WTC11 (cell line): ENCODE measurements at regions not wholly inside any gene's neighbourhood (a gene's known extent, or its start where the extent isn't known, plus 50 kb on each side); places are given as distances from the start of the nearest gene placed in this dataset.
"Not testable (repeated sequence)": the region's sequence is repeated elsewhere in the genome, so short reads cannot be mapped to it uniquely, and the experiment has no call there.

Source experiments
- NR2C2 ChIP-seq: sonication (generic); formaldehyde crosslinking; IDR thresholded peaks from 2 replicates; pipeline ENCODE4 v1.8.0; 2022; ENCODE audit warnings: mild to moderate bottlenecking, missing genetic modification reagents
- TEAD1 ChIP-seq: sonication (generic); formaldehyde crosslinking; IDR thresholded peaks from 2 replicates; pipeline ENCODE4 v1.8.0; 2022; ENCODE audit warnings: mild to moderate bottlenecking, missing genetic modification reagents
- TF ChIP-seq, protein P1 (sequence below): fragments of 200-600 bp; IDR thresholded peaks from 2 replicates; pipeline ENCODE4 v1.8.0; 2022; ENCODE audit warnings: antibody characterized with exemption
- TF ChIP-seq, protein P2 (sequence below): sonication (generic); formaldehyde crosslinking; IDR thresholded peaks from 2 replicates; pipeline ENCODE4 v1.8.0; 2022; ENCODE audit warnings: mild to moderate bottlenecking, missing genetic modification reagents
- TF ChIP-seq, protein P3 (sequence below): sonication (generic); formaldehyde crosslinking; conservative IDR thresholded peaks from 2 replicates; pipeline ENCODE4 v1.8.1; 2022; ENCODE audit warnings: mild to moderate bottlenecking, missing genetic modification reagents
- TF ChIP-seq, protein P4 (sequence below): sonication (generic); formaldehyde crosslinking; IDR thresholded peaks from 2 replicates; pipeline ENCODE4 v1.8.1; 2023; ENCODE audit warnings: mild to moderate bottlenecking, missing genetic modification reagents, moderate library complexity
- TF ChIP-seq, protein P5 (sequence below): sonication (generic); formaldehyde crosslinking; IDR thresholded peaks from 2 replicates; pipeline ENCODE4 v1.8.1; 2023; ENCODE audit warnings: mild to moderate bottlenecking, missing genetic modification reagents

DNA sequence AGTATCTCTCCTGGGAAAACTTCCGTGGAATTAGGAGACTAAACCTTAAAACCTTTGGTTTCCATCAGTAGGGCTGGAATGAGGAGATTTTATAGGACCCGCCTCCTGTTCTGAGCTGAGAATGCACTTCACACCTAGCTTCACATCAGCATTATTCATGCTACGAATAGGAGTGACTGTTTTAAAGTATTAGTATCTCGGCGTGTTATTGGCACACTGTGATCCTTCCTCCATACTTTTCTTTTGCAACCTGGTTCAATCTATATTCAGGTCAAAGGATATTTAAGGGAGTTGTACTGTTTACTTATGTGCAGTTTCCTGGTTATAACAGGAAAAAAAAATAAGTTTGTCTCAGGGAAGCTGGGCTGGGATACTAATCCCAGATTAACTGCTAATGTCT lies 73.6 kb upstream of the PDPR start:
- TF ChIP-seq TEAD1, NR2C2 (CRISPR knock-in tag): not testable (repeated sequence)
- TF ChIP-seq, protein P1, sequence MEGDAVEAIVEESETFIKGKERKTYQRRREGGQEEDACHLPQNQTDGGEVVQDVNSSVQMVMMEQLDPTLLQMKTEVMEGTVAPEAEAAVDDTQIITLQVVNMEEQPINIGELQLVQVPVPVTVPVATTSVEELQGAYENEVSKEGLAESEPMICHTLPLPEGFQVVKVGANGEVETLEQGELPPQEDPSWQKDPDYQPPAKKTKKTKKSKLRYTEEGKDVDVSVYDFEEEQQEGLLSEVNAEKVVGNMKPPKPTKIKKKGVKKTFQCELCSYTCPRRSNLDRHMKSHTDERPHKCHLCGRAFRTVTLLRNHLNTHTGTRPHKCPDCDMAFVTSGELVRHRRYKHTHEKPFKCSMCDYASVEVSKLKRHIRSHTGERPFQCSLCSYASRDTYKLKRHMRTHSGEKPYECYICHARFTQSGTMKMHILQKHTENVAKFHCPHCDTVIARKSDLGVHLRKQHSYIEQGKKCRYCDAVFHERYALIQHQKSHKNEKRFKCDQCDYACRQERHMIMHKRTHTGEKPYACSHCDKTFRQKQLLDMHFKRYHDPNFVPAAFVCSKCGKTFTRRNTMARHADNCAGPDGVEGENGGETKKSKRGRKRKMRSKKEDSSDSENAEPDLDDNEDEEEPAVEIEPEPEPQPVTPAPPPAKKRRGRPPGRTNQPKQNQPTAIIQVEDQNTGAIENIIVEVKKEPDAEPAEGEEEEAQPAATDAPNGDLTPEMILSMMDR = not testable (repeated sequence)
- TF ChIP-seq, protein P2, sequence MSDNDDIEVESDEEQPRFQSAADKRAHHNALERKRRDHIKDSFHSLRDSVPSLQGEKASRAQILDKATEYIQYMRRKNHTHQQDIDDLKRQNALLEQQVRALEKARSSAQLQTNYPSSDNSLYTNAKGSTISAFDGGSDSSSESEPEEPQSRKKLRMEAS (CRISPR knock-in tag) = not testable (repeated sequence)
- TF ChIP-seq, protein P3, sequence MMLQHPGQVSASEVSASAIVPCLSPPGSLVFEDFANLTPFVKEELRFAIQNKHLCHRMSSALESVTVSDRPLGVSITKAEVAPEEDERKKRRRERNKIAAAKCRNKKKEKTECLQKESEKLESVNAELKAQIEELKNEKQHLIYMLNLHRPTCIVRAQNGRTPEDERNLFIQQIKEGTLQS = not testable (repeated sequence)
- TF ChIP-seq, protein P4, sequence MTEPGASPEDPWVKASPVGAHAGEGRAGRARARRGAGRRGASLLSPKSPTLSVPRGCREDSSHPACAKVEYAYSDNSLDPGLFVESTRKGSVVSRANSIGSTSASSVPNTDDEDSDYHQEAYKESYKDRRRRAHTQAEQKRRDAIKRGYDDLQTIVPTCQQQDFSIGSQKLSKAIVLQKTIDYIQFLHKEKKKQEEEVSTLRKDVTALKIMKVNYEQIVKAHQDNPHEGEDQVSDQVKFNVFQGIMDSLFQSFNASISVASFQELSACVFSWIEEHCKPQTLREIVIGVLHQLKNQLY = not testable (repeated sequence)
- TF ChIP-seq, protein P5, sequence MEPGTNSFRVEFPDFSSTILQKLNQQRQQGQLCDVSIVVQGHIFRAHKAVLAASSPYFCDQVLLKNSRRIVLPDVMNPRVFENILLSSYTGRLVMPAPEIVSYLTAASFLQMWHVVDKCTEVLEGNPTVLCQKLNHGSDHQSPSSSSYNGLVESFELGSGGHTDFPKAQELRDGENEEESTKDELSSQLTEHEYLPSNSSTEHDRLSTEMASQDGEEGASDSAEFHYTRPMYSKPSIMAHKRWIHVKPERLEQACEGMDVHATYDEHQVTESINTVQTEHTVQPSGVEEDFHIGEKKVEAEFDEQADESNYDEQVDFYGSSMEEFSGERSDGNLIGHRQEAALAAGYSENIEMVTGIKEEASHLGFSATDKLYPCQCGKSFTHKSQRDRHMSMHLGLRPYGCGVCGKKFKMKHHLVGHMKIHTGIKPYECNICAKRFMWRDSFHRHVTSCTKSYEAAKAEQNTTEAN (CRISPR knock-in tag) = not testable (repeated sequence)
